Testis (tissue), 2 donors: ENCODE measurements at regions not wholly inside any gene's neighbourhood (a gene's known extent, or its start where the extent isn't known, plus 50 kb on each side); places are given as distances from the start of the nearest gene placed in this dataset.

Experiments used
- POLR2A ChIP-seq: fragments of 450-650 bp; IDR thresholded peaks from one replicate; pipeline ENCODE4 v1.6.1; 2017; ENCODE audit warnings: antibody characterized with exemption, mild to moderate bottlenecking, moderate library complexity
- TF ChIP-seq, protein P1 (sequence below), 3 experiments: fragments of 450-650 bp in 2 of 3; fragments of 200-600 bp in 1 of 3; sonication (generic) in 1 of 3; IDR thresholded peaks; one replicate each; pipeline ENCODE4 v1.5.1; 2016 to 2019; ENCODE audit warnings: antibody characterized with exemption in 3 of 3, mild to moderate bottlenecking in 2 of 3, moderate library complexity in 1 of 3

GRCh38 chr4:111678479-111678878 is 466.8 kb upstream of the FAM241A start:
- TF ChIP-seq, protein P1, sequence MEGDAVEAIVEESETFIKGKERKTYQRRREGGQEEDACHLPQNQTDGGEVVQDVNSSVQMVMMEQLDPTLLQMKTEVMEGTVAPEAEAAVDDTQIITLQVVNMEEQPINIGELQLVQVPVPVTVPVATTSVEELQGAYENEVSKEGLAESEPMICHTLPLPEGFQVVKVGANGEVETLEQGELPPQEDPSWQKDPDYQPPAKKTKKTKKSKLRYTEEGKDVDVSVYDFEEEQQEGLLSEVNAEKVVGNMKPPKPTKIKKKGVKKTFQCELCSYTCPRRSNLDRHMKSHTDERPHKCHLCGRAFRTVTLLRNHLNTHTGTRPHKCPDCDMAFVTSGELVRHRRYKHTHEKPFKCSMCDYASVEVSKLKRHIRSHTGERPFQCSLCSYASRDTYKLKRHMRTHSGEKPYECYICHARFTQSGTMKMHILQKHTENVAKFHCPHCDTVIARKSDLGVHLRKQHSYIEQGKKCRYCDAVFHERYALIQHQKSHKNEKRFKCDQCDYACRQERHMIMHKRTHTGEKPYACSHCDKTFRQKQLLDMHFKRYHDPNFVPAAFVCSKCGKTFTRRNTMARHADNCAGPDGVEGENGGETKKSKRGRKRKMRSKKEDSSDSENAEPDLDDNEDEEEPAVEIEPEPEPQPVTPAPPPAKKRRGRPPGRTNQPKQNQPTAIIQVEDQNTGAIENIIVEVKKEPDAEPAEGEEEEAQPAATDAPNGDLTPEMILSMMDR (IDR thresholded peaks at IDR 0.05): no peak
- no peak for TF ChIP-seq POLR2A
